ENCODE measurements at regions not wholly inside any gene's neighbourhood (a gene's known extent, or its start where the extent isn't known, plus 50 kb on each side); places are given as distances from the start of the nearest gene placed in this dataset.
"Not testable (repeated sequence)": the region's sequence is repeated elsewhere in the genome, so short reads cannot be mapped to it uniquely, and the experiment has no call there.

DNA sequence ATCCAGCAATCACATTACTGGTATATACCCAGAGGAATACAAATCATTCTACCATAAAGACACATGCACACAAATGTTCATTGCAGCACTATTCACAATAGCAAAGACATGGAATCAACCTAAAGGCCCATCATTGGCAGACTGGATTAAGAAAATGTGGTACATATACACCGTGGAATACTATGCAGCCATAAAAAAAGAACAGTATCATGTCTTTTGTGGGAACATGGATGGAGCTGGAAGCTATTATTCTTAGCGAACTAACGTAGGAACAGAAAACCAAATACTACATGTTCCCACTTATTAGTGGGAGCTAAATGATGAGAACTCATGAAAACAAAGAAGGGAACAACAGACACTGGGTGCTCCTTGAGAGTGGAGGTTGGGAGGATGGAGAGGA, 60.9 kb downstream of the PGRMC1 start:
- ATAC-seq; in situ Hi-C loops (cut with HindIII; ENCODE audit: extremely low pct_ligation_motif_present, low pct_unique_long_range_greater_than_20kb); H3K27ac ChIP-seq (ENCODE audit: extremely low read length, insufficient read depth, low read length); H3K9me3 ChIP-seq (ENCODE audit: low read length); FAIRE-seq; H3K4me3 ChIP-seq (replicated peaks in 1 of 3; ENCODE audit: insufficient read depth in 1 of 3, low read depth in 2 of 3, low read length in 3 of 3); H3K27me3 ChIP-seq (ENCODE audit: control insufficient read depth in 1 of 2, insufficient read depth in 2 of 2, low read length in 2 of 2); H3K9ac ChIP-seq (ENCODE audit: insufficient read depth, low read depth, low read length); H3K4me1 ChIP-seq (ENCODE audit: insufficient read depth, low read length); H3K79me2 ChIP-seq (ENCODE audit: insufficient read depth, low read length); DNase-seq (ENCODE audit: low spot score); H3K4me2 ChIP-seq (ENCODE audit: low read depth, low read length); H4K20me1 ChIP-seq (ENCODE audit: insufficient read depth, low read length); POLR2A ChIA-PET; CTCF ChIA-PET (ENCODE audit: low intra/inter-chr PET ratio, low total read pairs); BruUV-seq (replicated peaks); H2AFZ ChIP-seq (ENCODE audit: low read length); intact Hi-C loops (cut with micrococcal nuclease; ENCODE audit: unreplicated experiment); H3K36me3 ChIP-seq (replicated peaks in 1 of 2; ENCODE audit: control insufficient read depth in 1 of 2, insufficient read depth in 2 of 2, low read length in 2 of 2): not testable (repeated sequence)
- 5% methylated on average over 3 of the region's 3 CpGs for WGBS (ENCODE audit: low lambda C conversion rate)

DNA sequence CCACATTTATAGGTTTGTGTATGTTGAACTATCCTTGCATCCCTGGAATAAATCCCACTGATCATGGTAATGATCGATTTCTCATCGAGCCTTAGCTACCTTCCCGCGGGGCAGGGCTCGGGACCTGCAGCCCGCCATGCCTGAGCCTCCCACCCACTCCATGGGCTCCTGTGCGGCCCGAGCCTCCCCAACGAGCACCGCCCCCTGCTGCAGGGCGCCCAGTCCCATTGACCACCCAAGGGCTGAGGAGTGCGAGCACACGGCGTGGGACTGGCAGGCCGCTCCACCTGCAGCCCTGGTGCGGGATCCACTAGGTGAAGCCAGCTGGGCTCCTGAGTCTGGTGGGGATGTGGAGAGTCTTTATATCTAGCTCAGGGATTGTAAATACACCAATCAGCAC, 63.7 kb downstream of the PGRMC1 start:
- DNase-seq (ENCODE audit: low spot score); H3K9me3 ChIP-seq (ENCODE audit: low read length); H3K4me3 ChIP-seq (replicated peaks in 1 of 3; ENCODE audit: insufficient read depth in 1 of 3, low read depth in 2 of 3, low read length in 3 of 3); H3K4me2 ChIP-seq (ENCODE audit: low read depth, low read length); H2AFZ ChIP-seq (ENCODE audit: low read length); BruUV-seq (replicated peaks); FAIRE-seq; H3K4me1 ChIP-seq (ENCODE audit: insufficient read depth, low read length); H3K79me2 ChIP-seq (ENCODE audit: insufficient read depth, low read length); H3K27me3 ChIP-seq (ENCODE audit: control insufficient read depth in 1 of 2, insufficient read depth in 2 of 2, low read length in 2 of 2); H3K36me3 ChIP-seq (replicated peaks in 1 of 2; ENCODE audit: control insufficient read depth in 1 of 2, insufficient read depth in 2 of 2, low read length in 2 of 2); H3K27ac ChIP-seq (ENCODE audit: extremely low read length, insufficient read depth, low read length); intact Hi-C loops (cut with micrococcal nuclease; ENCODE audit: unreplicated experiment); H3K9ac ChIP-seq (ENCODE audit: insufficient read depth, low read depth, low read length); ATAC-seq; POLR2A ChIA-PET; CTCF ChIA-PET (ENCODE audit: low intra/inter-chr PET ratio, low total read pairs); in situ Hi-C loops (cut with HindIII; ENCODE audit: extremely low pct_ligation_motif_present, low pct_unique_long_range_greater_than_20kb); H4K20me1 ChIP-seq (ENCODE audit: insufficient read depth, low read length): not testable (repeated sequence)
- 73% methylated on average over 6 of the region's 16 CpGs for WGBS (ENCODE audit: low lambda C conversion rate)

DNA sequence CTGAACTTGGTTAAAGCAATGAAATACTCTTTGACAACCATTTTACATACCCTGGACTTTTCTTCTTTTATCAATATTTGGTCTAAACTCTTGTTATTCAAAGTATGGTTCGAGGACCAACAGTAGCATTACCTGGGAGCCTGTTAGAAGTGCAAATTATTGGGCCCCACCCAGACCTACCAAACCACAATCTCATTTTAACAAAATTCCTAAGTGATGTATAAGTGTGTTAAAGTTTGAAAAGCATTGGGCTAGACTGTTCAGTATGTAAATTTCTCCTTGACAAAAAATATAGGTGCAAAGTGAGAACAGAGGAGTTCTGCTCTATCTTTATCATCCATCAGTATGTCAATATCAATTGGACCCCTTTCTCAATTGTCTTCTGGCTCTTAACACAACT, 67.1 kb downstream of the PGRMC1 start:
- no peak for ATAC-seq
- DNase-seq (ENCODE audit: low spot score): no peak
- in situ Hi-C loops (cut with HindIII; ENCODE audit: extremely low pct_ligation_motif_present, low pct_unique_long_range_greater_than_20kb): no loop called here
- TF ChIP-seq ZNF547 (CRISPR knock-in tag; IDR thresholded peaks at IDR 0.05): no peak
- TF ChIP-seq ZNF782 (CRISPR knock-in tag; IDR thresholded peaks at IDR 0.05; ENCODE audit: borderline replicate concordance): no peak
- TF ChIP-seq PBX3 (CRISPR knock-in tag; IDR thresholded peaks at IDR 0.05; ENCODE audit: borderline replicate concordance): no peak
- TF ChIP-seq SAFB2 (CRISPR knock-in tag; IDR thresholded peaks at IDR 0.05; ENCODE audit: borderline replicate concordance, low read depth): no peak
- TF ChIP-seq ZNF891 (CRISPR knock-in tag; IDR thresholded peaks at IDR 0.05): no peak
- TF ChIP-seq, protein P1, sequence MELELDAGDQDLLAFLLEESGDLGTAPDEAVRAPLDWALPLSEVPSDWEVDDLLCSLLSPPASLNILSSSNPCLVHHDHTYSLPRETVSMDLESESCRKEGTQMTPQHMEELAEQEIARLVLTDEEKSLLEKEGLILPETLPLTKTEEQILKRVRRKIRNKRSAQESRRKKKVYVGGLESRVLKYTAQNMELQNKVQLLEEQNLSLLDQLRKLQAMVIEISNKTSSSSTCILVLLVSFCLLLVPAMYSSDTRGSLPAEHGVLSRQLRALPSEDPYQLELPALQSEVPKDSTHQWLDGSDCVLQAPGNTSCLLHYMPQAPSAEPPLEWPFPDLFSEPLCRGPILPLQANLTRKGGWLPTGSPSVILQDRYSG (CRISPR knock-in tag; IDR thresholded peaks at IDR 0.05): no peak
- TF ChIP-seq ELK4 (CRISPR knock-in tag; IDR thresholded peaks at IDR 0.05; ENCODE audit: borderline replicate concordance): no peak
- TF ChIP-seq ZNF569 (CRISPR knock-in tag; IDR thresholded peaks at IDR 0.05; ENCODE audit: borderline replicate concordance): no peak

More for the DNA sequence above, 67.1 kb downstream of the PGRMC1 start:
- BruUV-seq (replicated peaks): no TSS peak
- 0% methylated on average over 1 of the region's 1 CpG for WGBS (ENCODE audit: low lambda C conversion rate)
- Histone ChIP-seq H2AFZ (ENCODE audit: low read length) (no peak overlapping the region), H3K27ac (ENCODE audit: extremely low read length, insufficient read depth, low read length) (no peak overlapping the region), H3K4me1 (ENCODE audit: insufficient read depth, low read length) (no peaks in the 10 kb centered on the region), H3K27me3 (ENCODE audit: control insufficient read depth in 1 of 2, insufficient read depth in 2 of 2, low read length in 2 of 2) (no peaks in the 10 kb centered on the region), H3K79me2 (ENCODE audit: insufficient read depth, low read length) (no peaks in the 10 kb centered on the region), H4K20me1 (ENCODE audit: insufficient read depth, low read length) (no peaks in the 10 kb centered on the region), H3K9ac (ENCODE audit: insufficient read depth, low read depth, low read length) (no peak overlapping the region), H3K9me3 (ENCODE audit: low read length) (no peaks in the 10 kb centered on the region), H3K4me3 (replicated peaks in 1 of 3; ENCODE audit: insufficient read depth in 1 of 3, low read depth in 2 of 3, low read length in 3 of 3) (no peak overlapping the region), H3K4me2 (ENCODE audit: low read depth, low read length) (no peak overlapping the region), H3K36me3 (replicated peaks in 1 of 2; ENCODE audit: control insufficient read depth in 1 of 2, insufficient read depth in 2 of 2, low read length in 2 of 2) (no peaks in the 10 kb centered on the region)
- no peak for FAIRE-seq
- ChIA-PET POLR2A (no interaction called here), CTCF (ENCODE audit: low intra/inter-chr PET ratio, low total read pairs) (no interaction called here)
- intact Hi-C loops (cut with micrococcal nuclease; ENCODE audit: unreplicated experiment): no loop called here

Data from HepG2 (cell line).